Effector memory CD4-positive, alpha-beta T cell (primary cell): ENCODE measurements at regions not wholly inside any gene's neighbourhood (a gene's known extent, or its start where the extent isn't known, plus 50 kb on each side); places are given as distances from the start of the nearest gene placed in this dataset.

Source experiments
- DNase-seq, 3 donors: peaks; one replicate each; pipeline ENCODE4 v3.0.0-alpha.2; 2020
- H3K27ac ChIP-seq: 2 replicates; pipeline ENCODE4 v1.7.0; 2013; ENCODE audit warnings: mild to moderate bottlenecking, low read length, moderate library complexity; ENCODE audit not compliant: insufficient read depth, poor library complexity, severe bottlenecking
- H3K27me3 ChIP-seq: replicated peaks from 2 replicates; pipeline ENCODE4 v1.7.0; 2013; ENCODE audit warnings: mild to moderate bottlenecking, low read length; ENCODE audit not compliant: insufficient read depth, control insufficient read depth, poor library complexity, severe bottlenecking
- H3K36me3 ChIP-seq: 2 replicates; pipeline ENCODE4 v1.7.0; 2013; ENCODE audit warnings: mild to moderate bottlenecking, low read length, moderate library complexity; ENCODE audit not compliant: control insufficient read depth, insufficient read depth
- H3K4me1 ChIP-seq: 2 replicates; pipeline ENCODE4 v1.7.0; 2013; ENCODE audit warnings: low read length, mild to moderate bottlenecking; ENCODE audit not compliant: control insufficient read depth, insufficient read depth, poor library complexity, severe bottlenecking
- H3K4me3 ChIP-seq: 2 replicates; pipeline ENCODE4 v1.7.0; 2013; ENCODE audit warnings: low read length, low read depth, mild to moderate bottlenecking; ENCODE audit not compliant: insufficient read depth, poor library complexity, severe bottlenecking
- H3K9me3 ChIP-seq: 2 replicates; pipeline ENCODE4 v1.7.0; 2013; ENCODE audit warnings: mild to moderate bottlenecking, low read length, moderate library complexity; ENCODE audit not compliant: control insufficient read depth

- no peak overlapping the region for H3K4me3 ChIP-seq
- DNase-seq, result no peak
- no peaks in the 10 kb centered on the region for H3K4me1 ChIP-seq
Measured at GRCh38 chr16:22753451-22753850, 60.5 kb upstream of the HS3ST2 start.

GRCh38 chr16:22754577-22754976, 59.4 kb upstream of the HS3ST2 start:
- H3K4me1 ChIP-seq, result no peaks in the 10 kb centered on the region
- no peak for DNase-seq
- no peak overlapping the region for H3K4me3 ChIP-seq

More at GRCh38 chr16:22753451-22753850, 60.5 kb upstream of the HS3ST2 start:
- H3K27me3 ChIP-seq, result no peaks in the 10 kb centered on the region
- no peaks in the 10 kb centered on the region for H3K36me3 ChIP-seq
- H3K27ac ChIP-seq, result no peak overlapping the region
- H3K9me3 ChIP-seq, result no peaks in the 10 kb centered on the region

DNA sequence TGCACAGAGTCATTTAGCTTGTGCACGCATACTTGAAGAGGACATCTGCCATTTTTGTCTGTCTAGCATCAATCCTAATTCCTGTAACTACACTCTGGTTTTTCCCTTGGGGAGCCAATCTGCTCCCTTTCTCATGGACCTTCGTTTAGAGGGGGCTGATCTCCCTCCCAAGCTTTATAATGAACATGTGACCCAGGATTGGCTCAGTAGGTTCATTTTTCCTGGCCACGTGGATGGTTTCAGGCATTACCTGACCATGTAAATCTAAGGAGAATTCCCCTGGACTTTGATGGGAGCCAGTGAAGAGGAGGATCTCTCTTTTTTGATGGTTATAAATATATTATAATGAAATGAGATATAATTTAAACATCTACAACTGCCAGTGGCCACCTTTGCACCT, 56.8 kb upstream of the HS3ST2 start:
- DNase-seq, result no peak
- Histone ChIP-seq H3K36me3 (no peaks in the 10 kb centered on the region), H3K4me1 (no peaks in the 10 kb centered on the region), H3K27ac (no peak overlapping the region), H3K27me3 (no peaks in the 10 kb centered on the region), H3K4me3 (no peak overlapping the region), H3K9me3 (no peaks in the 10 kb centered on the region)

More at GRCh38 chr16:22754577-22754976, 59.4 kb upstream of the HS3ST2 start:
- no peak overlapping the region for H3K27ac ChIP-seq
- H3K36me3 ChIP-seq, result no peaks in the 10 kb centered on the region
- no peaks in the 10 kb centered on the region for H3K27me3 ChIP-seq
- H3K9me3 ChIP-seq, result no peaks in the 10 kb centered on the region

- H3K4me1 ChIP-seq, result no peaks in the 10 kb centered on the region
- no peaks in the 10 kb centered on the region for H3K9me3 ChIP-seq
- no peaks in the 10 kb centered on the region for H3K36me3 ChIP-seq
- no peak overlapping the region for H3K27ac ChIP-seq
- no peaks in the 10 kb centered on the region for H3K27me3 ChIP-seq
- no peak for DNase-seq
- no peak overlapping the region for H3K4me3 ChIP-seq
Measured at GRCh38 chr16:22762486-22762885, 51.5 kb upstream of the HS3ST2 start.

- DNase-seq, result no peak
- Histone ChIP-seq H3K4me1 (no peaks in the 10 kb centered on the region), H3K4me3 (no peak overlapping the region), H3K36me3 (no peaks in the 10 kb centered on the region), H3K27me3 (no peaks in the 10 kb centered on the region), H3K9me3 (no peaks in the 10 kb centered on the region), H3K27ac (no peak overlapping the region)
Measured at GRCh38 chr16:22763437-22764080, 50.4 kb upstream of the HS3ST2 start.
